GM13976 (cell line): ENCODE measurements at regions not wholly inside any gene's neighbourhood (a gene's known extent, or its start where the extent isn't known, plus 50 kb on each side); places are given as distances from the start of the nearest gene placed in this dataset.

ENCODE experiments used
- DNase-seq: peaks from one replicate; pipeline ENCODE4 v3.0.0; 2012; ENCODE audit warnings: low spot score
- in situ Hi-C: fragments of 300-500 bp; cut with MboI; formaldehyde crosslinking; loops from one replicate; pipeline ENCODE4 v1.12.0; 2022; ENCODE audit warnings: low sequenced_read_pairs, mixed read lengths, inconsistent platforms; ENCODE audit not compliant: unreplicated experiment
- TF ChIP-seq, protein P1 (sequence below): IDR thresholded peaks from 2 replicates; pipeline ENCODE4 v1.5.1; 2012; ENCODE audit warnings: borderline replicate concordance, mild to moderate bottlenecking; ENCODE audit not compliant: insufficient read depth; ENCODE audit errors: extremely low read depth, missing control alignments, control extremely low read depth

DNA sequence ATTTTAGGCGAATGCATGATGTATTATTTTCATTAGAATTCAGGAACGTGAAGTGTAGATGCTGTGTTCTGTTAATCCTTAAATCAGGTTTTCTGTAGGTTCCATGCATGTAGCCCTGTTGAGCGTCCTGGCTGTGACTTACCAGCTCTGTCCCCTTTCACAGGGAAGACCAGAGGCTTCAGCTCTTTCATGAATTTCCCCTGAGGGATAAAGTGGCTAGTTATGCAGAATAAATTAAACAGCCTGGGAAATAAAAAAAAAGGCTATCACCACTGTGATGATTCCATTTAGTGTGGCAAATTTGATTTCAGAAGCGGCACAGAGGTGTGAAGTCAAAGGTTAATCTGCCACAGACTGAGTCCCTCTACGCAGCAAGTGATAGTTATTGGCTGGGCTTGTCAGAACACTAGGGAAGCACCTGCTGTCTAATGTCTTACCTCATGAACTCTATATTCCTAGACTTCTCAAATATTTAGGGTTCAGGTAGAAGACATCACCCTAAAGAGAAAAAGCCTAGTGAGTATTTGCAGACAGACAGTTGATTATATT is 61.6 kb upstream of the LINC00305 start:
- TF ChIP-seq, protein P1, sequence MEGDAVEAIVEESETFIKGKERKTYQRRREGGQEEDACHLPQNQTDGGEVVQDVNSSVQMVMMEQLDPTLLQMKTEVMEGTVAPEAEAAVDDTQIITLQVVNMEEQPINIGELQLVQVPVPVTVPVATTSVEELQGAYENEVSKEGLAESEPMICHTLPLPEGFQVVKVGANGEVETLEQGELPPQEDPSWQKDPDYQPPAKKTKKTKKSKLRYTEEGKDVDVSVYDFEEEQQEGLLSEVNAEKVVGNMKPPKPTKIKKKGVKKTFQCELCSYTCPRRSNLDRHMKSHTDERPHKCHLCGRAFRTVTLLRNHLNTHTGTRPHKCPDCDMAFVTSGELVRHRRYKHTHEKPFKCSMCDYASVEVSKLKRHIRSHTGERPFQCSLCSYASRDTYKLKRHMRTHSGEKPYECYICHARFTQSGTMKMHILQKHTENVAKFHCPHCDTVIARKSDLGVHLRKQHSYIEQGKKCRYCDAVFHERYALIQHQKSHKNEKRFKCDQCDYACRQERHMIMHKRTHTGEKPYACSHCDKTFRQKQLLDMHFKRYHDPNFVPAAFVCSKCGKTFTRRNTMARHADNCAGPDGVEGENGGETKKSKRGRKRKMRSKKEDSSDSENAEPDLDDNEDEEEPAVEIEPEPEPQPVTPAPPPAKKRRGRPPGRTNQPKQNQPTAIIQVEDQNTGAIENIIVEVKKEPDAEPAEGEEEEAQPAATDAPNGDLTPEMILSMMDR, result no peak
- in situ Hi-C loops, result no loop called here
- DNase-seq, result no peak

DNA sequence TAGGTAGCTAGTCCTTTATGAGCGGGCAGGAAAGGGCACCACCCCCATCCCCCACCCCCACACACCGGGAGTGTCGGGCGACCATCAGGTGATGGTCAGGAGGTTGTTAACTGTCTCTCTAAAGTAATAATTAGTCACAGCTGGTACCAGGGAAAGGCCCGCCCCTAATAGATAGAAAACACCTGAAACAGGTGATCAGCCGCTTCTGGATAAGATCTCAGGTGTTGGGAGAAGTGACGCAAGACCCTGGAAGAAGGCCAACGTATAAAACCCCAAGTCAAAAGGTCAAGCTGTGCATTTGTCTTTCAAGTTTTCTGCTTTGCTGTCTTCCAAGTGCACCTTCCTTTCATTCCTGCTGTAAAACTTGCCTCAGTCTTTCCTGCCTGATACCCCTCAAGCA is 59.6 kb upstream of the LINC00305 start:
- no peak for DNase-seq
- TF ChIP-seq, protein P1, result no peak
- in situ Hi-C loops, result no loop called here

DNA sequence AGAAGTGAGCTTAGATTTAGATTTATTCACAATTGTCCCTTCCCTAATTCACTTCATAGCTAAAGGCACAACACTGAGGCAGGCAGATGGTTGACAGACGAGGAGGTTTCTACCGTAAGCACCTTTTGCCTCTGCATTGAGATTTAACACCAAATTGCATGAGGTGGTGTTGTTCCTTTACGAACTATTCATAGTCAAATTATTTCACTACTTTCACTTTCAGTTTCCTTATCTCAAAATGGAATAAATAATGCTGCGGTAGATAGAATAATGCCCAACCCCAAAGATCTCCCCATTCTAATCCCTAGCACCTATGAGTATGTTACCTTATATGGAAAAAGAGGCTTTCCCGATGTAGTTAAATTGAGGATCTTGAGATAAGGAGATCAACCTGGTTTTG is 58.9 kb upstream of the LINC00305 start:
- TF ChIP-seq, protein P1, result no peak
- DNase-seq, result no peak
- in situ Hi-C loops, result no loop called here

DNA sequence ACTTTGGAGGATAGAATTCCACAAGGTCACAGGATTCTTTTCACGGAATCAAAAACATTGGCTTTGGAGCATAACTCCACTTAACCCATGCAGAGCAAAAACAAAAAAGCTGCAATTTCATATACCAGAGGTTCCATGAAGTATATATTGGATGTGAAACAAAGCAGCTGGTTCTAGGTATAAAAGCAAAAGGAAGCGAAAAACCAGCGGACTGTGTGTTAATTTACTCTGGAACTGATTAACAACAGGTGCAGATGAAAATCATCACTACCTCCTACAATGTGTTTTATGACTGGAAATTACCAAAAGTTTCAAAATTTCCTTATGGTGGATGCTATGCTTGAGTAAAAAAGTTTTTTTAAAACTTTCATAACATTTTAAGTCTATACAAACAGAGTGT is 54.4 kb upstream of the LINC00305 start:
- in situ Hi-C loops, result no loop called here
- peak; percentile 20 for DNase-seq
- TF ChIP-seq, protein P1, result no peak

DNA sequence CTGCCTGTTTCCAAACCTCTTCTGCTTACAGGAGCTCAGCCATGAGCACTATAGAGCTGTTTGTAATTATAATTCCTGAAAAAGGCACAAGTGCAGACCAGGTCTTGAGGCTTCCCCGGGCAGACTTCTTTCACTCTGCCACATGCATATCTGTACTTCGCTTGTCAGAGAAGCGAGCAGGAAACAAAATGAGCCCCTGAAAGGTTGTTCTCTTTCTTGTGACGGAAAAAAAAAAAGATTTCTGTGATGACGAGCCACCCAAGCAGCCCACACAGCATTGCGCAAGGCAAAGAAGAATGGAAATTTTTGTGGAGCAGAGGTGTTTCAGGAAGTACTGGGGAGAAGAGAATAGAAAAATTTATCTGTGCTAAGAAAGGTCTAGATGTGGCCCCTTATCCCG is 54.0 kb upstream of the LINC00305 start:
- TF ChIP-seq, protein P1, result no peak
- no peak for DNase-seq
- in situ Hi-C loops, result no loop called here

DNA sequence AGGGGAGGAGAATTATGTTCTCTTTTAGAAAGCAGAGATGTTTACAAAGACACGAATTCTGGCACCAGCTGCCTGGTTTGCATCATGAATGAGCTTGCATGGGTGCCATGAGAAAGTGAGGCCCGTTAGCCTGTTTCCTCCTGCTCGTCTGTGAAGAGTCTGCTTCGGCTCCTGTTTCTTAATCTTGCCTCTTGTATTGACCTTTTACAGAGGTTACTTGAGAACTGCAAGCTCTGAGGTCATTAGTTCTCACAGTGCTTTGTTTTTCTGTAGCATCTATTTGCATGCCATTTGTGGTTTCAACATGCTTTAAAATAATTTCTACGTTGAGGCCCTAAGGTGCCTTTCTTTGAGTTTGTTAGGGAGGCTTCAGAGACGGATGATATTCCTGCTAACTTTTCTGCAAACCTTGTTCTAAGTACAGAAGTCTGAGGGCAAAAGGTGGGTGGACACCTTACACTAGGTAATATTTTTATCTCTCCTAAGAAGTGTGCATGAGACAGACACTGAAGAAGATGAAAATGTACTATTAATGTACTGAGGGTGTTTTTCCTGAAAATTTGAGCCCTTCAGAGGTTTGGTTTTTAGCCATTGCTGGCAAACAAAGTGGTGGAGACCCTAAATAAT is 53.4 kb upstream of the LINC00305 start:
- TF ChIP-seq, protein P1, result no peak
- DNase-seq, result peak; percentile 50
- in situ Hi-C loops, result no loop called here

DNA sequence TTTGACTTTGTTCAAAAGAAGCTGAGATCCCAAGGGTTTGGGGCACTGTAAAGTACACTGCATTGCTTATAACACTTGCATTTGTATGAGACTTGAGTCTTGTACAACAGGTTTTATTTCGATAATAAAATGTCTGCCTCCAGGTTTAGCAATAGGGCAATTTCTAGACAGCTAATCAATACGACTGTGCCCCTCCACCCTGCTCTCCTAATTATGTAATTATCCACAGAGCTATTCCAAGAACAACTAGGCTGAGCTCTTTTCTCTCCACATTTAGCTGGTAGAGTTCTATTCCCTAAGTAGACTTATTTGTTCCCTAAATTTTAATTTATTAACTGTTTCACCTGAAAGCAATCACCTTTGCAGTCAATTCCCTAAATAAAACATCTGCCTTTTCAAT is 52.9 kb upstream of the LINC00305 start:
- no peak for DNase-seq
- in situ Hi-C loops, result no loop called here
- TF ChIP-seq, protein P1, result no peak
